ENCODE measurements at regions not wholly inside any gene's neighbourhood (a gene's known extent, or its start where the extent isn't known, plus 50 kb on each side); places are given as distances from the start of the nearest gene placed in this dataset.

DNA sequence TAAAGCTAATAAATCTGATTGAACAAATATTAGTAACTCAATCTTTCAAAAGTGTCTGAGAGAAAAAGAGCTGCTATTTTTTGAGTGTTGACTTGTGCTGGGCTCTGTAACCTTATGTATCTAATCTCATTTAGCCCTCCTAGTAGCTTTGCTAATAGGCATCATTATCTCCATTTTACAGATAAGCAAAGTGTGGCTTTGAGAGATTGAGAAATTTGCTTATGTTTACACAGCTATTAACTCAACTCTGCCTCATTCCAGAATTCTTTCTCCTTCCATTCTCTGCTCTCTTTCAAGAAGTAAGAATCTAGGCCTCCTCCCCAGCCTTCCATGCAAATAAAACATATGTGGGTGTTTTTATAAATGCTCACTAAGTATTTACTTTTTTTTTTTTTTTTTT lies 137.8 kb downstream of the GATA3 start:
- TF ChIP-seq OSR1 (CRISPR knock-in tag; IDR thresholded peaks at IDR 0.05) (no peak), ZFP3 (CRISPR knock-in tag; IDR thresholded peaks at IDR 0.05) (no peak)
- ATAC-seq: no peak

DNA sequence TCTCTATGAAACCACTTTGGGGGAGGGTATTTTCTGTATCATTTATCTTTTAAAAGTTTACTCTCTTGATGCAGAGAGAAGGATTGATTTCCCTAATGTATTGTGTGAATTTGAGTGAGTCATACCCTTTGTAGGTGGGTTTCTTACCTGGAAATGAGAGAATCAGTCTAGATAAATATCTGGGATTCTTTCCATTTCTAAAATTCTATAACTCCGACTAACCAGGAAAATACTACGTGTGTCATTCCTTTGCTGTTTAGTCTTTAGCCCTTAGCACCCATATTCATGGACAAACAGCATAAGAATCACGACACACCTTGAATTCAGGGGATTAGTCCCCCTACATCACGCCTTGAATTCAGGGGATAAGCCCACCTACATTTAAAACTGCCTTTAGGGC lies 139.1 kb downstream of the GATA3 start:
- ATAC-seq: no peak
- TF ChIP-seq, protein P1, sequence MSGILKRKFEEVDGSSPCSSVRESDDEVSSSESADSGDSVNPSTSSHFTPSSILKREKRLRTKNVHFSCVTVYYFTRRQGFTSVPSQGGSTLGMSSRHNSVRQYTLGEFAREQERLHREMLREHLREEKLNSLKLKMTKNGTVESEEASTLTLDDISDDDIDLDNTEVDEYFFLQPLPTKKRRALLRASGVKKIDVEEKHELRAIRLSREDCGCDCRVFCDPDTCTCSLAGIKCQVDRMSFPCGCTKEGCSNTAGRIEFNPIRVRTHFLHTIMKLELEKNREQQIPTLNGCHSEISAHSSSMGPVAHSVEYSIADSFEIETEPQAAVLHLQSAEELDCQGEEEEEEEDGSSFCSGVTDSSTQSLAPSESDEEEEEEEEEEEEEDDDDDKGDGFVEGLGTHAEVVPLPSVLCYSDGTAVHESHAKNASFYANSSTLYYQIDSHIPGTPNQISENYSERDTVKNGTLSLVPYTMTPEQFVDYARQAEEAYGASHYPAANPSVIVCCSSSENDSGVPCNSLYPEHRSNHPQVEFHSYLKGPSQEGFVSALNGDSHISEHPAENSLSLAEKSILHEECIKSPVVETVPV (CRISPR knock-in tag; IDR thresholded peaks at IDR 0.05): no peak
- TF ChIP-seq TCF4 (CRISPR knock-in tag; IDR thresholded peaks at IDR 0.05; ENCODE audit: borderline replicate concordance) (no peak), ISL1 (CRISPR knock-in tag; IDR thresholded peaks at IDR 0.05) (no peak), CSDC2 (CRISPR knock-in tag; IDR thresholded peaks at IDR 0.05) (no peak), TOX (CRISPR knock-in tag; IDR thresholded peaks at IDR 0.05; ENCODE audit: borderline replicate concordance) (no peak), ZNF8 (CRISPR knock-in tag; IDR thresholded peaks at IDR 0.05) (no peak), ZNF565 (CRISPR knock-in tag; conservative IDR thresholded peaks at IDR 0.05; ENCODE audit: low read depth) (no peak), ZFP3 (CRISPR knock-in tag; IDR thresholded peaks at IDR 0.05) (no peak), BACH2 (CRISPR knock-in tag; IDR thresholded peaks at IDR 0.05; ENCODE audit: borderline replicate concordance) (no peak), PPARA (CRISPR knock-in tag; IDR thresholded peaks at IDR 0.05; ENCODE audit: borderline replicate concordance) (no peak)
- TF ChIP-seq, protein P2, sequence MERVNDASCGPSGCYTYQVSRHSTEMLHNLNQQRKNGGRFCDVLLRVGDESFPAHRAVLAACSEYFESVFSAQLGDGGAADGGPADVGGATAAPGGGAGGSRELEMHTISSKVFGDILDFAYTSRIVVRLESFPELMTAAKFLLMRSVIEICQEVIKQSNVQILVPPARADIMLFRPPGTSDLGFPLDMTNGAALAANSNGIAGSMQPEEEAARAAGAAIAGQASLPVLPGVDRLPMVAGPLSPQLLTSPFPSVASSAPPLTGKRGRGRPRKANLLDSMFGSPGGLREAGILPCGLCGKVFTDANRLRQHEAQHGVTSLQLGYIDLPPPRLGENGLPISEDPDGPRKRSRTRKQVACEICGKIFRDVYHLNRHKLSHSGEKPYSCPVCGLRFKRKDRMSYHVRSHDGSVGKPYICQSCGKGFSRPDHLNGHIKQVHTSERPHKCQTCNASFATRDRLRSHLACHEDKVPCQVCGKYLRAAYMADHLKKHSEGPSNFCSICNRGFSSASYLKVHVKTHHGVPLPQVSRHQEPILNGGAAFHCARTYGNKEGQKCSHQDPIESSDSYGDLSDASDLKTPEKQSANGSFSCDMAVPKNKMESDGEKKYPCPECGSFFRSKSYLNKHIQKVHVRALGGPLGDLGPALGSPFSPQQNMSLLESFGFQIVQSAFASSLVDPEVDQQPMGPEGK (CRISPR knock-in tag; IDR thresholded peaks at IDR 0.05; ENCODE audit: borderline replicate concordance): no peak
- TF ChIP-seq, protein P3, sequence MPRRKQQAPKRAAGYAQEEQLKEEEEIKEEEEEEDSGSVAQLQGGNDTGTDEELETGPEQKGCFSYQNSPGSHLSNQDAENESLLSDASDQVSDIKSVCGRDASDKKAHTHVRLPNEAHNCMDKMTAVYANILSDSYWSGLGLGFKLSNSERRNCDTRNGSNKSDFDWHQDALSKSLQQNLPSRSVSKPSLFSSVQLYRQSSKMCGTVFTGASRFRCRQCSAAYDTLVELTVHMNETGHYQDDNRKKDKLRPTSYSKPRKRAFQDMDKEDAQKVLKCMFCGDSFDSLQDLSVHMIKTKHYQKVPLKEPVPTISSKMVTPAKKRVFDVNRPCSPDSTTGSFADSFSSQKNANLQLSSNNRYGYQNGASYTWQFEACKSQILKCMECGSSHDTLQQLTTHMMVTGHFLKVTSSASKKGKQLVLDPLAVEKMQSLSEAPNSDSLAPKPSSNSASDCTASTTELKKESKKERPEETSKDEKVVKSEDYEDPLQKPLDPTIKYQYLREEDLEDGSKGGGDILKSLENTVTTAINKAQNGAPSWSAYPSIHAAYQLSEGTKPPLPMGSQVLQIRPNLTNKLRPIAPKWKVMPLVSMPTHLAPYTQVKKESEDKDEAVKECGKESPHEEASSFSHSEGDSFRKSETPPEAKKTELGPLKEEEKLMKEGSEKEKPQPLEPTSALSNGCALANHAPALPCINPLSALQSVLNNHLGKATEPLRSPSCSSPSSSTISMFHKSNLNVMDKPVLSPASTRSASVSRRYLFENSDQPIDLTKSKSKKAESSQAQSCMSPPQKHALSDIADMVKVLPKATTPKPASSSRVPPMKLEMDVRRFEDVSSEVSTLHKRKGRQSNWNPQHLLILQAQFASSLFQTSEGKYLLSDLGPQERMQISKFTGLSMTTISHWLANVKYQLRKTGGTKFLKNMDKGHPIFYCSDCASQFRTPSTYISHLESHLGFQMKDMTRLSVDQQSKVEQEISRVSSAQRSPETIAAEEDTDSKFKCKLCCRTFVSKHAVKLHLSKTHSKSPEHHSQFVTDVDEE (CRISPR knock-in tag; IDR thresholded peaks at IDR 0.05): no peak
- TF ChIP-seq, protein P4, sequence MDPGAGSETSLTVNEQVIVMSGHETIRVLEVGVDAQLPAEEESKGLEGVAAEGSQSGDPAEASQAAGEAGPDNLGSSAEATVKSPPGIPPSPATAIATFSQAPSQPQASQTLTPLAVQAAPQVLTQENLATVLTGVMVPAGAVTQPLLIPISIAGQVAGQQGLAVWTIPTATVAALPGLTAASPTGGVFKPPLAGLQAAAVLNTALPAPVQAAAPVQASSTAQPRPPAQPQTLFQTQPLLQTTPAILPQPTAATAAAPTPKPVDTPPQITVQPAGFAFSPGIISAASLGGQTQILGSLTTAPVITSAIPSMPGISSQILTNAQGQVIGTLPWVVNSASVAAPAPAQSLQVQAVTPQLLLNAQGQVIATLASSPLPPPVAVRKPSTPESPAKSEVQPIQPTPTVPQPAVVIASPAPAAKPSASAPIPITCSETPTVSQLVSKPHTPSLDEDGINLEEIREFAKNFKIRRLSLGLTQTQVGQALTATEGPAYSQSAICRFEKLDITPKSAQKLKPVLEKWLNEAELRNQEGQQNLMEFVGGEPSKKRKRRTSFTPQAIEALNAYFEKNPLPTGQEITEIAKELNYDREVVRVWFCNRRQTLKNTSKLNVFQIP (CRISPR knock-in tag; IDR thresholded peaks at IDR 0.05; ENCODE audit: borderline replicate concordance, low read depth): no peak

DNA sequence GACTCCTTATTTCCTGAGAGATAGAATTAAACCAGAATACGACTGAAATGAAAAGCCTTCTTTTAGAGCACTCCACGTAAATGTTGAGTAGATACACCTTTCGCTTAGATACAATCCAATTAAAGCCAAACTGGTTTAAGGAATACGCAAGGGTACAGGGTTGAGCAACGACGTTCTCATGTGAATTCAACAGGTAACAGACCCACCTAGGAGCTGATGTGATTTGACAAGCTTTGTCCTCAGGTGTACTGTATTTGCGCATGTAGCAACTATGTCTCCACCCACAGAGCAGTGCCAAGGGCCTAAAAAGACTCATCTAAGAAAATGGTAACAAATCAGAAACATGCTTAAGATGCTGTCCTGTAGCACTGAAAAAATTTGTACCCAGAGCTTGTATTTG lies 139.6 kb downstream of the GATA3 start:
- no peak for ATAC-seq
- TF ChIP-seq ISL1 (CRISPR knock-in tag; IDR thresholded peaks at IDR 0.05): no peak

DNA sequence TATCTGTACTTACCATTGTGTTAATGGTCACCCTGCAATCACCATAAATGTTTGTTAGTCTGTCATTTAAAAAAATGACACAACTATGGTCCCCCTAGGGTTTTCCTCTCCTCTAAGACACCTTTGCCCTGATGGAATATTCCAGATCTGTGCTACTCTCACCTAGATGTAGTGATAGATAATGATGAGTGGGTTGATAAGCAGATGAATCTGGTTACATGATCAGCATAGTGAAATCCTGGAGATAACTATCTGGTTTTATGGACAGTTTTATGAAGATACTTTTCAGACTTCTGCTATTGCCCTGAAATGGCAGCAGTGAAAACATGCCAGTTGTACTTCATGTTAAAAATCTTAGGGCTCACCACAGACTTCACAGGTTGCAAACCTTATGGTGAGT lies 152.4 kb downstream of the GATA3 start:
- no peak for ATAC-seq
- TF ChIP-seq RARB (CRISPR knock-in tag; IDR thresholded peaks at IDR 0.05) (no peak), ISL1 (CRISPR knock-in tag; IDR thresholded peaks at IDR 0.05) (no peak), ESRRG (CRISPR knock-in tag; IDR thresholded peaks at IDR 0.05) (no peak), BACH2 (CRISPR knock-in tag; IDR thresholded peaks at IDR 0.05; ENCODE audit: borderline replicate concordance) (no peak), ARNTL (CRISPR knock-in tag; IDR thresholded peaks at IDR 0.05; ENCODE audit: borderline replicate concordance, low read depth) (no peak), ZFP30 (CRISPR knock-in tag; IDR thresholded peaks at IDR 0.05) (no peak), ZFP3 (CRISPR knock-in tag; IDR thresholded peaks at IDR 0.05) (no peak), OSR1 (CRISPR knock-in tag; IDR thresholded peaks at IDR 0.05) (no peak), GLIS3 (CRISPR knock-in tag; IDR thresholded peaks at IDR 0.05) (no peak), PPARA (CRISPR knock-in tag; IDR thresholded peaks at IDR 0.05; ENCODE audit: borderline replicate concordance) (no peak), ZNF8 (CRISPR knock-in tag; IDR thresholded peaks at IDR 0.05) (no peak), ZNF565 (CRISPR knock-in tag; conservative IDR thresholded peaks at IDR 0.05; ENCODE audit: low read depth) (no peak), CSDC2 (CRISPR knock-in tag; IDR thresholded peaks at IDR 0.05) (no peak), SNAI2 (CRISPR knock-in tag; IDR thresholded peaks at IDR 0.05) (no peak), ZC3H10 (CRISPR knock-in tag; IDR thresholded peaks at IDR 0.05) (no peak)
- TF ChIP-seq, protein P3 (CRISPR knock-in tag; IDR thresholded peaks at IDR 0.05): no peak
- TF ChIP-seq, protein P4 (CRISPR knock-in tag; IDR thresholded peaks at IDR 0.05; ENCODE audit: borderline replicate concordance, low read depth): no peak
- TF ChIP-seq, protein P2 (CRISPR knock-in tag; IDR thresholded peaks at IDR 0.05; ENCODE audit: borderline replicate concordance): no peak
